HepG2 (cell line): ENCODE measurements at regions not wholly inside any gene's neighbourhood (a gene's known extent, or its start where the extent isn't known, plus 50 kb on each side); places are given as distances from the start of the nearest gene placed in this dataset.

ENCODE experiments used
- CBX5 ChIP-seq: sonication (generic); formaldehyde crosslinking; IDR thresholded peaks from 2 replicates; pipeline ENCODE4 v1.4.0; 2020; ENCODE audit warnings: missing genetic modification reagents, borderline replicate concordance
- E2F5 ChIP-seq: sonication (generic); formaldehyde crosslinking; conservative IDR thresholded peaks from 2 replicates; pipeline ENCODE4 v1.4.0; 2020; ENCODE audit warnings: missing genetic modification reagents
- FOXJ3 ChIP-seq: sonication (generic); formaldehyde crosslinking; IDR thresholded peaks from 2 replicates; pipeline ENCODE4 v1.4.0; 2020; ENCODE audit warnings: missing genetic modification reagents, mild to moderate bottlenecking, borderline replicate concordance
- GPN1 ChIP-seq: sonication (generic); formaldehyde crosslinking; IDR thresholded peaks from 2 replicates; pipeline ENCODE4 v1.5.1; 2020; ENCODE audit warnings: missing genetic modification reagents, borderline replicate concordance
- HNRNPK ChIP-seq: fragments of 200-400 bp; formaldehyde crosslinking; IDR thresholded peaks from 2 replicates; pipeline ENCODE4 v1.6.1; 2018; ENCODE audit warnings: low read length, low read depth, moderate library complexity, mild to moderate bottlenecking; ENCODE audit not compliant: poor library complexity, severe bottlenecking
- IRF9 ChIP-seq: sonication (generic); formaldehyde crosslinking; IDR thresholded peaks from 2 replicates; pipeline ENCODE4 v1.8.0; 2022; ENCODE audit warnings: missing genetic modification reagents, mild to moderate bottlenecking, borderline replicate concordance
- MXI1 ChIP-seq: IDR thresholded peaks from 3 replicates; pipeline ENCODE4 v1.6.1; 2012; ENCODE audit warnings: low read depth, low read length, inconsistent platforms, borderline replicate concordance
- PAF1 ChIP-seq: IDR thresholded peaks from 2 replicates; pipeline ENCODE4 v1.6.1; 2016; ENCODE audit warnings: missing genetic modification reagents, missing compliant biosample characterization
- PRMT3 ChIP-seq: sonication (generic); formaldehyde crosslinking; IDR thresholded peaks from 2 replicates; pipeline ENCODE4 v1.8.1; 2022; ENCODE audit warnings: low read depth, mild to moderate bottlenecking, moderate library complexity, missing genetic modification reagents, borderline replicate concordance
- RBM22 ChIP-seq: fragments of 200-400 bp; formaldehyde crosslinking; optimal IDR thresholded peaks from 2 replicates; pipeline ENCODE3; 2017; ENCODE audit warnings: mild to moderate bottlenecking, low read length, moderate library complexity
- REXO4 ChIP-seq: sonication (generic); formaldehyde crosslinking; IDR thresholded peaks from 2 replicates; pipeline ENCODE4 v1.8.0; 2022; ENCODE audit warnings: missing genetic modification reagents, mild to moderate bottlenecking, borderline replicate concordance
- TCF12 ChIP-seq, 2 experiments: fragments of 450-650 bp in 1 of 2; sonication (generic) in 1 of 2; formaldehyde crosslinking in 1 of 2; IDR thresholded peaks; 2 replicates each; pipeline versions ENCODE4 v1.6.1 to v1.8.0; 2017 to 2022; ENCODE audit warnings: antibody characterized with exemption in 1 of 2, mild to moderate bottlenecking in 1 of 2, missing genetic modification reagents in 1 of 2, moderate library complexity in 1 of 2
- ZBTB26 ChIP-seq: IDR thresholded peaks from 2 replicates; pipeline ENCODE4 v1.6.1; 2016; ENCODE audit warnings: missing compliant biosample characterization, missing genetic modification reagents, borderline replicate concordance
- ZBTB43 ChIP-seq: sonication (generic); formaldehyde crosslinking; conservative IDR thresholded peaks from 2 replicates; pipeline ENCODE4 v1.4.0; 2020; ENCODE audit warnings: missing genetic modification reagents
- ZIK1 ChIP-seq: sonication (generic); formaldehyde crosslinking; IDR thresholded peaks from 2 replicates; pipeline ENCODE4 v1.5.0; 2020; ENCODE audit warnings: mild to moderate bottlenecking, low read depth, missing genetic modification reagents, borderline replicate concordance
- ZMYM2 ChIP-seq: sonication (generic); formaldehyde crosslinking; IDR thresholded peaks from 2 replicates; pipeline ENCODE4 v1.8.0; 2022; ENCODE audit warnings: mild to moderate bottlenecking, missing genetic modification reagents
- ZNF333 ChIP-seq: sonication (generic); formaldehyde crosslinking; IDR thresholded peaks from 2 replicates; pipeline ENCODE4 v1.4.0; 2020; ENCODE audit warnings: mild to moderate bottlenecking, missing genetic modification reagents, borderline replicate concordance
- ZNF382 ChIP-seq: sonication (generic); formaldehyde crosslinking; IDR thresholded peaks from 2 replicates; pipeline ENCODE4 v1.5.0; 2020; ENCODE audit warnings: missing genetic modification reagents, mild to moderate bottlenecking, borderline replicate concordance
- ZNF576 ChIP-seq: sonication (generic); formaldehyde crosslinking; IDR thresholded peaks from 2 replicates; pipeline ENCODE4 v1.4.0; 2020; ENCODE audit warnings: mild to moderate bottlenecking, missing genetic modification reagents
- ZNF607 ChIP-seq: sonication (generic); formaldehyde crosslinking; IDR thresholded peaks from 2 replicates; pipeline ENCODE4 v1.5.1; 2020; ENCODE audit warnings: missing genetic modification reagents, mild to moderate bottlenecking, borderline replicate concordance
- ZNF619 ChIP-seq: sonication (generic); formaldehyde crosslinking; IDR thresholded peaks from 2 replicates; pipeline ENCODE4 v1.4.0; 2020; ENCODE audit warnings: mild to moderate bottlenecking, missing genetic modification reagents
- ZNF691 ChIP-seq: sonication (generic); formaldehyde crosslinking; IDR thresholded peaks from 2 replicates; pipeline ENCODE4 v1.4.0; 2020; ENCODE audit warnings: missing genetic modification reagents, low read depth, mild to moderate bottlenecking, borderline replicate concordance

- no peak for TF ChIP-seq ZNF333
- TF ChIP-seq ZNF691: peak; percentile 81
- TF ChIP-seq ZNF576 (CRISPR knock-in tag): no peak
- TF ChIP-seq CBX5 (CRISPR knock-in tag): peak; percentile 96; the same call in 1 of the 2 replicates
- no peak for TF ChIP-seq ZMYM2 (CRISPR knock-in tag)
- TF ChIP-seq REXO4 (CRISPR knock-in tag): no peak
- TF ChIP-seq E2F5: no peak
- TF ChIP-seq PRMT3 (CRISPR knock-in tag): no peak
- TF ChIP-seq PAF1 (CRISPR knock-in tag): no peak
- TF ChIP-seq ZIK1: no peak
- no peak for TF ChIP-seq GPN1 (CRISPR knock-in tag)
- TF ChIP-seq ZNF619 (CRISPR knock-in tag): no peak
- TF ChIP-seq HNRNPK: no peak
- peak; percentile 72; the same call in 1 of the 2 replicates for TF ChIP-seq ZNF607 (CRISPR knock-in tag)
- TF ChIP-seq ZBTB43 (CRISPR knock-in tag): 0 out of 2 replicates have a peak, but pooled peaks have one; percentile 67
- no peak for TF ChIP-seq RBM22
- no peak for TF ChIP-seq ZNF382 (CRISPR knock-in tag)
- TF ChIP-seq FOXJ3 (CRISPR knock-in tag): peak; percentile 93
- peak; percentile 86 for TF ChIP-seq IRF9
- TF ChIP-seq MXI1: peak; percentile 51; the same call in 1 of the 3 replicates
- peak; percentile 68 for TF ChIP-seq ZBTB26 (CRISPR knock-in tag)
- no peak for TF ChIP-seq TCF12 (IDR thresholded peaks at IDR 0.05)
- TF ChIP-seq TCF12 (CRISPR knock-in tag; IDR thresholded peaks at IDR 0.05): peak; percentile 89; the same call in 1 of the 2 replicates
Measured at GRCh38 chr14:53613404-53614253, 343.0 kb downstream of the BMP4 start (continued).
